Uterus (tissue), 2 donors: ENCODE measurements at regions not wholly inside any gene's neighbourhood (a gene's known extent, or its start where the extent isn't known, plus 50 kb on each side); places are given as distances from the start of the nearest gene placed in this dataset.

Experiments used
- POLR2A ChIP-seq, 2 donors: fragments of 450-650 bp; IDR thresholded peaks; one replicate each; pipeline ENCODE4 v1.6.1; 2016; ENCODE audit warnings: antibody characterized with exemption in 2 of 2, mild to moderate bottlenecking in 1 of 2, moderate library complexity in 1 of 2
- TF ChIP-seq, protein P1 (sequence below), 4 experiments: fragments of 200-600 bp in 2 of 4; fragments of 450-650 bp in 2 of 4; sonication (generic) in 2 of 4; IDR thresholded peaks; one replicate each; pipeline ENCODE4 v1.5.1; 2016 to 2019; ENCODE audit warnings: antibody characterized with exemption in 4 of 4, mild to moderate bottlenecking in 2 of 4, moderate library complexity in 1 of 4

DNA sequence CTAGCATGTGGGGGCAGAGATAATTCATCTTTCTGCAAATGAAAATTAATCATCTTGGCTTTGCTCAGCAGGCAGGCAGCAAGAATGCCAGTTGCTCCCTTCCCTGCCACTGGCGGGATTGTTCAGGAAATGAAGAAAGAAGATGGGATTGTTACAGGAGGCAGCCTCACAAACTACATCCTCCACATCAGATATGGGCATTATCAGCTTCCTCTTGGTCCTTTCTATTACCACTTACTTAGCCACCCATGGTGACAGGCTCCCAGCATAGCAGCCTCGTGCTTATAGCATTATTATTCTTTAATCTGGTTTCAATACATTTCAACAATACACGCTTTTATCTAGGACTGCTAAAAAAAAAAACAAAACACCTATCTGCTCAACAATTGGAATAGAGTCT is 461.6 kb upstream of the ISX start:
- TF ChIP-seq POLR2A (IDR thresholded peaks at IDR 0.05) = no peak
- TF ChIP-seq, protein P1, sequence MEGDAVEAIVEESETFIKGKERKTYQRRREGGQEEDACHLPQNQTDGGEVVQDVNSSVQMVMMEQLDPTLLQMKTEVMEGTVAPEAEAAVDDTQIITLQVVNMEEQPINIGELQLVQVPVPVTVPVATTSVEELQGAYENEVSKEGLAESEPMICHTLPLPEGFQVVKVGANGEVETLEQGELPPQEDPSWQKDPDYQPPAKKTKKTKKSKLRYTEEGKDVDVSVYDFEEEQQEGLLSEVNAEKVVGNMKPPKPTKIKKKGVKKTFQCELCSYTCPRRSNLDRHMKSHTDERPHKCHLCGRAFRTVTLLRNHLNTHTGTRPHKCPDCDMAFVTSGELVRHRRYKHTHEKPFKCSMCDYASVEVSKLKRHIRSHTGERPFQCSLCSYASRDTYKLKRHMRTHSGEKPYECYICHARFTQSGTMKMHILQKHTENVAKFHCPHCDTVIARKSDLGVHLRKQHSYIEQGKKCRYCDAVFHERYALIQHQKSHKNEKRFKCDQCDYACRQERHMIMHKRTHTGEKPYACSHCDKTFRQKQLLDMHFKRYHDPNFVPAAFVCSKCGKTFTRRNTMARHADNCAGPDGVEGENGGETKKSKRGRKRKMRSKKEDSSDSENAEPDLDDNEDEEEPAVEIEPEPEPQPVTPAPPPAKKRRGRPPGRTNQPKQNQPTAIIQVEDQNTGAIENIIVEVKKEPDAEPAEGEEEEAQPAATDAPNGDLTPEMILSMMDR (IDR thresholded peaks at IDR 0.05) = no peak
